Bronchial epithelial cell (primary cell): ENCODE measurements at regions not wholly inside any gene's neighbourhood (a gene's known extent, or its start where the extent isn't known, plus 50 kb on each side); places are given as distances from the start of the nearest gene placed in this dataset.
"Not testable (repeated sequence)": the region's sequence is repeated elsewhere in the genome, so short reads cannot be mapped to it uniquely, and the experiment has no call there.

ENCODE experiments used
- DNase-seq: peaks from one replicate; pipeline ENCODE4 v3.0.0-alpha.2; 2010; ENCODE audit warnings: low read depth
- FAIRE-seq: peaks from 2 replicates; lab custom pipeline; 2011; peaks lifted over from hg19 to GRCh38; lab: Jason Lieb, UNC
- H3K27me3 ChIP-seq: 2 replicates; pipeline ENCODE4 v1.5.1; 2011; ENCODE audit warnings: low read length; ENCODE audit not compliant: control insufficient read depth, insufficient read depth
- H3K36me3 ChIP-seq: 2 replicates; pipeline ENCODE4 v1.5.1; 2011; ENCODE audit warnings: low read length; ENCODE audit not compliant: control insufficient read depth, insufficient read depth
- H3K4me3 ChIP-seq: 2 replicates; pipeline ENCODE4 v1.5.1; 2011; ENCODE audit warnings: mild to moderate bottlenecking, low read depth, low read length, control low read depth
- CTCF ChIP-seq: IDR thresholded peaks from 2 replicates; pipeline ENCODE4 v1.5.1; 2011; ENCODE audit warnings: mild to moderate bottlenecking, moderate library complexity, low read length, control low read depth, inconsistent platforms; ENCODE audit not compliant: insufficient read depth, severe bottlenecking

DNA sequence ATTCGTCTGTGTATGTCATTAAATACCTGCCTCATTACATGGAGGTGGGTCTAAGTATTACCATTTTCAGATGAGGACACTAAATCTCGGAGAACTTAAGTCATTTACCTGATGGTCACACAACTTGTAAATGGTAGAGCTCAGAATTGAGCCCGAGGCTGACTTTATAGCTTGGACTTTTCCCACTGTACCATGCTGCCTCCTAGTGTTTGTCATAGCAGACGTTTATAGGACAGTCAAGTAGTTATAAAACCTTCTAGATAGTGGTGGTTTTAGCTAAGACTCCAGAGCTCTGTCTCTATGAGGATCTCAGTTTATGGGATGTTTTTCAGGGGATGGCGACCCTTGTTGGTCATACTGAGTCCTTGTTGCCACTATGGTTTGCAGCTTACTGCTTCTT lies 271.8 kb downstream of the ZNF37A start:
- not testable (repeated sequence) for H3K27me3 ChIP-seq, H3K36me3 ChIP-seq, FAIRE-seq, H3K4me3 ChIP-seq
- TF ChIP-seq CTCF: peak; percentile 26
- DNase-seq: peak; percentile 26

DNA sequence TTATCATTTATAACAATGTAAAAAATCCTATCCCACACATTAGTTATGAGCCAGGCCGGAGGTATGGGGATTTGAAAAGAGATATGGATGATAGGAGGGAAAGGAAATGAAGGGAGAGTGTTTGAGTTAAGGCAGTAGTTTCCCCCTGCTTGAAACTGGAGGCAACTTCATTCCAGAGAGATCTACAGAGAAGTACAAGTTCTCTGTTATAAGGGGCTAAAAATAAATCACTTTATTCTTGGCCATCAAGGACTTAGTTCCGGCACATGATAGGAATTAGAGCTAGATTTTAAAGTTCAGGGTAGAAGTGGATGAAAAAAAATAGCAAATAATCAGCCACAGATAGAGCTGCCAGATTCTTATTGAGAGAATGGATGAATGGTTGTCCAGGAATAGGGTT lies 289.7 kb downstream of the ZNF37A start:
- not testable (repeated sequence) for H3K36me3 ChIP-seq, FAIRE-seq, H3K27me3 ChIP-seq, H3K4me3 ChIP-seq, DNase-seq

- not testable (repeated sequence) for H3K36me3 ChIP-seq, H3K4me3 ChIP-seq, H3K27me3 ChIP-seq, DNase-seq, FAIRE-seq
Observed at GRCh38 chr10:38386869-38387268, 292.7 kb downstream of the ZNF37A start.

GRCh38 chr10:38390725-38391124 lies 296.6 kb downstream of the ZNF37A start:
- not testable (repeated sequence) for H3K36me3 ChIP-seq, FAIRE-seq, H3K27me3 ChIP-seq, H3K4me3 ChIP-seq
- peak; percentile 30 for DNase-seq

DNA sequence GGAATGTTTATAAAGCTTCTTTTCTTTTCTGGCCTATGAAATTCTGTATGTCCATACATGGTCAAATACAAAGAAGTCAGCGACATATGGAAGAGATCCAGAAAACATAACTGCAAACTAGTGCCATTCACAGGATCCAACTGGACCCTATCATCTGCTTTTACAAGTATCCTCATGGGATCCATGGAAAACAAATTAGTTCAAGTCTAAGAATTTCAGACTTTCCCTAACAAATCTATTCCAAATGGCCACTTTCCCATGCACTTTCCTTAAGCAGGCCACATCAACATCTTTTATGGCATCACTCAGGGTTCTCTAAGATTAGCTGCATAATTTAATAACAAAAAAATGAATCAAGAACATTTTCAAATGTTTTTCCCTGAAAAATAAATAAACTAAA lies 301.3 kb downstream of the ZNF37A start:
- H3K36me3 ChIP-seq, DNase-seq, H3K27me3 ChIP-seq, FAIRE-seq, H3K4me3 ChIP-seq: not testable (repeated sequence)

GRCh38 chr10:38396178-38396954 lies 302.2 kb downstream of the ZNF37A start:
- not testable (repeated sequence) for FAIRE-seq

GRCh38 chr10:38401565-38401964 lies 307.4 kb downstream of the ZNF37A start:
- not testable (repeated sequence) for DNase-seq, H3K4me3 ChIP-seq, FAIRE-seq, H3K27me3 ChIP-seq, H3K36me3 ChIP-seq

More at GRCh38 chr10:38396178-38396954, 302.2 kb downstream of the ZNF37A start:
- not testable (repeated sequence) for H3K27me3 ChIP-seq, DNase-seq, H3K36me3 ChIP-seq, H3K4me3 ChIP-seq

DNA sequence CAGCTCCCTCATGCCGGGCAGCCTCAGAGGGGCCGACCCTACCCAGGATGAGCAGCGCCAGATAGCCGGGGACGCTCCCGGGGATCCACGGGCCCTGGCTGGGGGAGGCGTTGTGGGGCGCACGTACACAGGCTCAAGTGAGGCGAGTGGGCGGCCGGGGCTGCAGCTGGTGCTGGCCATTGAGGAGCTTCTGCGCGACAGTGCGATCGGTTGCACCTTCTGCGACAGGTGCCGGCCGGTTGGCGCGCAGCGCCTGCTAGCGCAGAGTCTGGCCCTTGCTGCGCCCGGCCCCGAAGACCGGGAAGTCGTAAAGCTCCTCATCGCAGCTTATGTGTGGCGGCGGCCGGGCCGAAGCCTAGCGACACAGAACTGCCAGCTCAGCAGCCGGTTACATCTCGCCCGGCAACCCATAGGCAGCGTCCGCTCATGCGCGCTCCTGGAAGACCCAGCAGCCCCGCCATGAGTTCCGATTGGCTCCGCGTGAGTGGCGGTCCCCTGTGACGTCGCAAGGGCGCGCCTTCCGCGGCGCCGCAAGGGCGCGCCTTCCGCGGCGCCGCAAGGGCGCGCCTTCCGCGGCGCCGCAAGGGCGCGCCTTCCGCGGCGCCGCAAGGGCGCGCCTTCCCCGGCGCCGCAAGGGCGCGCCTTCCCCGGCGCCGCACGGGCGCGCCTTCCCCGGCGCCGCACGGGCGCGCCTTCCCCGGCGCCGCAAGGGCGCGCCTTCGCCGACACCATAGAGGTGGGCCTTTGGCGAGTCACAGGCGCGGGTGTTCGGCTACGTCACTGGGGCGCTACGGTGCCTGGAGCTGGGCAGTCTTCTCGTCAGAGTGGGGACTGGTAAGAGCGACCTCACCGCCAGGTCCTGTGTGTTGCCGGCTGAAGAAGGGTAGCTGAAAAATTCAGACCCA lies 308.6 kb downstream of the ZNF37A start:
- H3K27me3 ChIP-seq, FAIRE-seq, H3K36me3 ChIP-seq: not testable (repeated sequence)
- peak; percentile 77 for DNase-seq
- H3K4me3 ChIP-seq: peak overlapping the region; percentile 54

DNA sequence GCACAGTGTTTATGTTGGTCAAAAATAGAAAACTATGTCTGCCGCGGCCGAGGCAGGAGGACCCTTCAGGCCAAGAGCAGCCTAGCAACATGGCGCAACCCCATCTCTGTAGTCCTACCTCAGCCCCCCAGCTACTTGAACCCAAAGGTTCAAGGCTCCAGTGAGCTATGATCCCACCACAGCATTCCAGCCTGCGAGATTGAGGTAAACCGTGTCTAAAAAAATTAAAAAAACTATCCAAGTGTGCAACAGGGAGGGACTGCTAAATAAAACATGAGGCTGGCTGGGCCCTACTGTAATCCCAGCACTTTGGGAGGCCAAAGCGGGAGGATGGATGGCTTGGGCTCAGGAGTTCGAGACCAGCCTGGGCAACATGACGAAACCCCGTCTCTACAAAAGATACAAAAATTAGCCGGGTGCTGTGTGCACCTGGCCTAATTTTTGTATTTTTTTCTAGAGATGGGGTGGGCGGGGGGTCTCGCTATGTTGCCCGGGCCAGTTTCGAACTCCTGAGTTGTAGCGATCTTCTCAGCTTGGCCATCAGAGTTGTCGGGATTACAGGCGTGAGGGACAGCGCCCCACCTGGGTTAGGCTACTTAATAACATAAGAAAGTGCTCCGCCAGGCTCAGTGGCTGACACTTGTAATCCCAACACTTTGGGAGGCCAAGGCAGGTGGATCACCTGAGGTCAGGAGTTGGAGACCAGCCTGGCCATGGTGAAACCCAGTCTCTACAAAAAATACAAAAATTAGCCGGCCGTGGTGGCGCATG lies 309.4 kb downstream of the ZNF37A start:
- H3K27me3 ChIP-seq, DNase-seq, H3K36me3 ChIP-seq, FAIRE-seq: not testable (repeated sequence)
- peak overlapping the region; percentile 42 for H3K4me3 ChIP-seq

DNA sequence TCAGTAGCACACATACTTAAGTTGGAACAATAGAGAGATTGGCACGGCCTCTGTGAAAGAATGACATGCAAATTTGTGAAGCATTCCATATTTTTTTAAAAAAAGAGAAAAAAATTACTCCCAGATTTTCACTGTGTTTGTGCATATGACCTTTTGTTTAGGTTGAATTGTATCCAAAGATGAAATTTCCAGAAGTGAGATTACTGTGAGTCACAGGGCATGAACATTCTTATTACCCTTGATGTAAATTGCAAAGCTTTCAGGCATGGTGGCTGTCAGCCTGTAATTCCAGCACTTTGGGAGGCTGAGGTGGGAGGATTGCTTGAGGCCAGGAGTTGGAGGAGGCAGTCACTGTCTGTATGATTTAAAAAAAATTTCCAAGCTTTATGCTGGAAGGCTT lies 329.5 kb downstream of the ZNF37A start:
- FAIRE-seq, H3K27me3 ChIP-seq, H3K4me3 ChIP-seq, H3K36me3 ChIP-seq, DNase-seq: not testable (repeated sequence)

- H3K4me3 ChIP-seq, H3K36me3 ChIP-seq, DNase-seq, H3K27me3 ChIP-seq, FAIRE-seq: not testable (repeated sequence)
Observed at GRCh38 chr10:38430242-38430641, 336.1 kb downstream of the ZNF37A start.

DNA sequence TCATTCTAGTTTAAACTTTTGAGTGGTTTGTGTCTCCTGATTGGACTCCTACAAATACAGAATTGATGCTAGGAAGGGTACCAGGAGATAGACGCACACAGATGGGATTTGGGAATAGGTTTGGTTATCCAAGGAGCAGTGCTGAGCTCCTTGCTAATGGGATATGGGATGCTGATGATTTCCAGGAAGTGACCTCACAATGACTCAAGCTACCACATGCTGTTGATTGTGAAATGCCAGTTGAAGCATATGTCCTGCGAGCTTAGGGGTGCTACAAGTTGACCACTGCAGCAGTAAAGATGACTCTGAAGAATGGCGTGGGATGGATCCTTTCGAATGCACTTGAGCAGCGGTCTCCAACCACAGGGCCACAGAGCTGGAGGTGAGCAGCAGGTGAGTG lies 343.2 kb downstream of the ZNF37A start:
- not testable (repeated sequence) for FAIRE-seq, H3K36me3 ChIP-seq, H3K27me3 ChIP-seq, H3K4me3 ChIP-seq
- DNase-seq: peak; percentile 39
